Kidney (tissue), 13 donors: ENCODE measurements at regions not wholly inside any gene's neighbourhood (a gene's known extent, or its start where the extent isn't known, plus 50 kb on each side); places are given as distances from the start of the nearest gene placed in this dataset.

Experiments used
- DNase-seq, 5 donors: peaks; one replicate each; pipeline ENCODE4 v3.0.0-alpha.2; 2013 to 2020
- FAIRE-seq: peaks from 2 replicates; lab custom pipeline; 2012; peaks lifted over from hg19 to GRCh38; lab: Jason Lieb, UNC
- H3K27ac ChIP-seq, 2 donors: one replicate each; pipeline ENCODE4 v1.7.0; 2013; ENCODE audit warnings: low read depth in 2 of 2, low read length in 2 of 2, inconsistent platforms in 1 of 2
- H3K27me3 ChIP-seq: one replicate; pipeline ENCODE4 v1.7.1; 2013; ENCODE audit warnings: low read length, inconsistent platforms; ENCODE audit not compliant: control insufficient read depth, insufficient read depth
- H3K36me3 ChIP-seq, 3 donors: one replicate each; pipeline versions ENCODE4 v1.7.0 to v1.7.1; 2013; ENCODE audit warnings: low read length in 3 of 3, control low read depth in 1 of 3, inconsistent platforms in 1 of 3; ENCODE audit not compliant: insufficient read depth in 3 of 3, control insufficient read depth in 2 of 3
- H3K4me1 ChIP-seq, 3 donors: one replicate each; pipeline versions ENCODE4 v1.7.0 to v1.7.1; 2013; ENCODE audit warnings: low read length in 3 of 3, inconsistent platforms in 1 of 3, low read depth in 1 of 3; ENCODE audit not compliant: control insufficient read depth in 2 of 3, insufficient read depth in 2 of 3
- H3K4me3 ChIP-seq, 3 donors: one replicate each; pipeline versions ENCODE4 v1.7.0 to v1.8.1; 2013; ENCODE audit warnings: low read length in 3 of 3, control low read depth in 1 of 3, inconsistent platforms in 1 of 3
- H3K9ac ChIP-seq, 3 donors: one replicate each; pipeline versions ENCODE4 v1.7.0 to v1.7.1; 2013; ENCODE audit warnings: low read length in 3 of 3, control low read depth in 1 of 3, inconsistent platforms in 1 of 3
- H3K9me3 ChIP-seq, 3 donors: one replicate each; pipeline versions ENCODE4 v1.7.0 to v1.7.1; 2013; ENCODE audit warnings: low read length in 3 of 3, control low read depth in 1 of 3, inconsistent platforms in 1 of 3; ENCODE audit not compliant: control insufficient read depth in 2 of 3, insufficient read depth in 1 of 3
- intact Hi-C: fragments of 100-400 bp; cut with DNase I; formaldehyde crosslinking; loops from one replicate; pipeline ENCODE4 v1.11.1; 2022
- TF ChIP-seq, protein P1 (sequence below): IDR thresholded peaks from 3 replicates; pipeline ENCODE4 v1.5.1; 2012; ENCODE audit warnings: mild to moderate bottlenecking, moderate library complexity, borderline replicate concordance; ENCODE audit not compliant: insufficient read depth; ENCODE audit errors: extremely low read depth
- donor health status: control.
- donor health status: control.
- donor health status: control.
- donor health status: control.
- donor health status: control.
- donor health status: DM: yes; HTN: yes; CAD: no.
- donor health status: Normal renal cell carcinoma (clear cell type).

DNA sequence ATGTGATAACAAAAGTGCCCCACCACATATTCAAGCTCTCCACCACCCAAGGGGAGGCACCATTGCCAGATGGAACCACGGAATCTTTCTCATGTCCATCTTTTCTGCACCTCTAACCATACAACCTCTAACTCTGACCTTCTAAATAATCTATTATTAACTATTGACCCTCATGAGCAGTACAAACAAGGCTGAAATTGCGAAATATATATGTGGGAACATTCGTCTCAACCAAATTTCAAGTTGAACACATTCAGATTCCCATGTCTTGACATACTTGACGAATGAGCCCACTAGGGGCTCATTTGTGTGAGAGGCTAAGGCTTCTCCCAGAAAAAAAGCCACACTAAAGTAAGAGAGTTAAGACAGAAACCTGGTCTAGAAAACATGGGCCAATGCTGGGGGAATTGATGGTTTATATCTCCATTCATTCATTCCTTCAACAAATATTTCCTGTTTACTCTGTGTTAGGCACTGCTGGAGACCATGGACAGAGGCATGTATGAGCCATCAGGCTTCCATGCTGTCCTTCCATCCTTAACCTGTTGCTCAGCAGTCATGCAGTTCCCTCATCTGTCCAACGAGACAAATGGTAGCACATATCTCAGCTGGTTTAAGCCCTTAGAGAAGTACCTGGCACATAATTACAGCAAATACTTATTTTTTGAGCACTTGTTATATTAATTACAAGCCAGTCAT lies 130.4 kb downstream of the ESM1 start:
- H3K9me3 ChIP-seq = peaks cover 0 to 19% (median 5%) of the 10 kb centered on the region in 3 donors
- H3K4me3 ChIP-seq = no peak overlapping the region
- no peaks in the 10 kb centered on the region for H3K27me3 ChIP-seq
- H3K36me3 ChIP-seq = no peaks in the 10 kb centered on the region
- TF ChIP-seq, protein P1, sequence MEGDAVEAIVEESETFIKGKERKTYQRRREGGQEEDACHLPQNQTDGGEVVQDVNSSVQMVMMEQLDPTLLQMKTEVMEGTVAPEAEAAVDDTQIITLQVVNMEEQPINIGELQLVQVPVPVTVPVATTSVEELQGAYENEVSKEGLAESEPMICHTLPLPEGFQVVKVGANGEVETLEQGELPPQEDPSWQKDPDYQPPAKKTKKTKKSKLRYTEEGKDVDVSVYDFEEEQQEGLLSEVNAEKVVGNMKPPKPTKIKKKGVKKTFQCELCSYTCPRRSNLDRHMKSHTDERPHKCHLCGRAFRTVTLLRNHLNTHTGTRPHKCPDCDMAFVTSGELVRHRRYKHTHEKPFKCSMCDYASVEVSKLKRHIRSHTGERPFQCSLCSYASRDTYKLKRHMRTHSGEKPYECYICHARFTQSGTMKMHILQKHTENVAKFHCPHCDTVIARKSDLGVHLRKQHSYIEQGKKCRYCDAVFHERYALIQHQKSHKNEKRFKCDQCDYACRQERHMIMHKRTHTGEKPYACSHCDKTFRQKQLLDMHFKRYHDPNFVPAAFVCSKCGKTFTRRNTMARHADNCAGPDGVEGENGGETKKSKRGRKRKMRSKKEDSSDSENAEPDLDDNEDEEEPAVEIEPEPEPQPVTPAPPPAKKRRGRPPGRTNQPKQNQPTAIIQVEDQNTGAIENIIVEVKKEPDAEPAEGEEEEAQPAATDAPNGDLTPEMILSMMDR = no peak
- no peak overlapping the region for H3K27ac ChIP-seq
- no peak for FAIRE-seq
- H3K4me1 ChIP-seq = no peaks in the 10 kb centered on the region
- intact Hi-C loops = no loop called here
- no peak for DNase-seq
- no peak overlapping the region for H3K9ac ChIP-seq

DNA sequence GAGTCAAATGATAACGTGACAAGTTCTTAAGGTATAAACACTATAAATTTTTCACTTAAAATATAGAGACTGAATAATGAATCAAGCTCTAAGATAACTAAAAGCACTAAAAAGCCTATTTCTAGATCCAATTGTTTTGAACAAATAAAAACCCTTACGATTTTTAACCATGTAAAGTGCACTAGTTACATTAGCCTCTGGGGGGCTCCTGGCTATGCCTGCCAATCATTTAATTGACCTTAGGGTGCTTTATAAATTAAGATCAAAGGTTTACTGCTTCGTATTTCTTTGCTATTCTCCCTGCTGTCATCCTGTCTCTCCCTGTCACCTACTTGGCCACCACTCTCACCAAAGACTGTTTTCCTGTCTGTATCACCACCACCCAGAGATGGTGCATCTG lies 133.4 kb downstream of the ESM1 start:
- H3K4me1 ChIP-seq = no peaks in the 10 kb centered on the region
- H3K9ac ChIP-seq = no peak overlapping the region
- intact Hi-C loops = no loop called here
- FAIRE-seq (no peak), DNase-seq (no peak)
- H3K36me3 ChIP-seq = no peaks in the 10 kb centered on the region
- H3K4me3 ChIP-seq = no peak overlapping the region
- no peak overlapping the region for H3K27ac ChIP-seq
- TF ChIP-seq, protein P1 = no peak
- H3K9me3 ChIP-seq = no peaks in the 10 kb centered on the region
- no peaks in the 10 kb centered on the region for H3K27me3 ChIP-seq

DNA sequence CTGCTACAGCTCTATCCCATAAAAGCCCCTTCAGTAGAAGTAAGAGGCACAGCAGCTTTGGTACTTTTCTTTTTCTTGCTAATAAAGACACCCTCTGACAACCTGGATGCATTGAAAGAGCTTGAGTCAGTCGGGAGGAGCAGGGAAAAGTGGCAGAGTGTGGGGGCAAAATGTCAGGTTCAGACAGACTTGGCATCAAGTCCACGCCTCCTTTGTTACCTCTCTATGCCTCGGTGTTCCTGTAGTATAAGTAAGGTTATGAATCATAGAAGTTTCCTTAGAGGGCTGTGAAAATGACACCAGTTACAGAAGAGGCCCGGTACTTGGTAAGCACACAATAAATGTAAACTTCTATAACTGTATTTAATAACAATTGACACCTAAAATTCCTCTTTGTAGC lies 133.9 kb downstream of the ESM1 start:
- H3K4me1 ChIP-seq = no peaks in the 10 kb centered on the region
- FAIRE-seq (no peak), DNase-seq (no peak)
- no peak overlapping the region for H3K9ac ChIP-seq
- intact Hi-C loops = no loop called here
- H3K27ac ChIP-seq = no peak overlapping the region
- no peaks in the 10 kb centered on the region for H3K9me3 ChIP-seq
- no peak overlapping the region for H3K4me3 ChIP-seq
- no peaks in the 10 kb centered on the region for H3K36me3 ChIP-seq
- TF ChIP-seq, protein P1 = no peak
- no peaks in the 10 kb centered on the region for H3K27me3 ChIP-seq

DNA sequence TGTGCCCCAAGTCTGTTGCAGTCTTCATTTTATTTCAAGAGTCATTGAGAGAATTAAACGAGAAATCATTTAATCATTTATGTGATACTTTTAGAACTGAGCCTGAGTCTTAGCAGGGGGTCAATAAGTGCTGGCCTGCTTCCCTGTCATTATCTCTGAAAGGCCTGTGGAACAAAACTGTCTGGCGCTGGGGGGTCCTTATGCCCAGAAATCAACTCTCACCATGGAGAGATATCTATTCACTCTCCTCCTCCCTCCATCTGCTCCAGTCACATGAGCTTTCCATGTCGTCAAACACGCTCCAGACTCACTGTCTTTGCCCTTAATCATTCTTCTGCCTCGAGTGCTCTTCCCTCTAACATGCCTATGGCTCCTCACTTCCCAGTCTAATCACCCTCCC lies 136.8 kb downstream of the ESM1 start:
- no peak for FAIRE-seq
- no peak overlapping the region for H3K27ac ChIP-seq
- no peaks in the 10 kb centered on the region for H3K4me1 ChIP-seq
- intact Hi-C loops = loop anchor here (5.0 kb wide), 1 partner anchor 336 kb away; no protein-coding TSS in a partner anchor
- no peaks in the 10 kb centered on the region for H3K27me3 ChIP-seq
- H3K36me3 ChIP-seq = no peaks in the 10 kb centered on the region
- DNase-seq = no peak
- no peak overlapping the region for H3K9ac ChIP-seq
- no peak overlapping the region for H3K4me3 ChIP-seq
- H3K9me3 ChIP-seq = no peaks in the 10 kb centered on the region
- TF ChIP-seq, protein P1 = no peak
